ENCODE measurements at regions not wholly inside any gene's neighbourhood (a gene's known extent, or its start where the extent isn't known, plus 50 kb on each side); places are given as distances from the start of the nearest gene placed in this dataset.

DNA sequence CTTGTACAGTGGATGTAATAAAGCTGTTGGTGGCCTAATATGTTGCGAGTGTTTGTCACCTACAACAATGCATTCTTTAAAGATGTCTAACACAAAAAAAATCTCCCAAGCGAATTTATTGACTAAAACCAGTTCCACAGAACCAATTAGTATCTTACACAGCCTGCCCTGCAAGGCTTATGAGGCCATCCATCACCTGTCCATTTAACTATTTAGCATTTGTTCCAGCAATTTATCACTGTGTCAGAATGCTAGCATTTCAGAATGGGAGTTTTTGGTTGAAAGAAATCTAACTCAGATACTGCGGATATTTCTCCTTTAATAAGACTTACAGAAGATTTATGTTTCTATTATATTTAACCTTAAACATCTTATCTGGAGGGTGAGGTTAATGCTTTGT lies 831.1 kb upstream of the PRMT6 start:
- H3K4me1 ChIP-seq (ENCODE audit: insufficient read depth): no peaks in the 10 kb centered on the region
- 68% methylated on average over 3 of the region's 3 CpGs for WGBS (ENCODE audit: low lambda C conversion rate, missing lambda C conversion rate)
- no peak overlapping the region for H3K4me3 ChIP-seq
- no peaks in the 10 kb centered on the region for H4K20me1 ChIP-seq (ENCODE audit: insufficient read depth, poor library complexity, severe bottlenecking)
- no peak overlapping the region for H3K27ac ChIP-seq
- no peaks in the 10 kb centered on the region for H3K9me2 ChIP-seq (replicated peaks; ENCODE audit: insufficient read depth)
- no peaks in the 10 kb centered on the region for H3K9me3 ChIP-seq (ENCODE audit: low read depth)
- no peaks in the 10 kb centered on the region for H3K27me3 ChIP-seq
- no peaks in the 10 kb centered on the region for H3K36me3 ChIP-seq (replicated peaks; ENCODE audit: insufficient read depth, low read depth)
- no peaks in the 10 kb centered on the region for H3K79me2 ChIP-seq
- DNase-seq (ENCODE audit: low spot score): no peak
- H2AFZ ChIP-seq: no peak overlapping the region
- no peak overlapping the region for H3K4me2 ChIP-seq
- TF ChIP-seq EZH2phosphoT487 (IDR thresholded peaks at IDR 0.05; ENCODE audit: low read depth, severe bottlenecking, unreplicated experiment): no peak
- no peak for TF ChIP-seq EZH2 (IDR thresholded peaks at IDR 0.05; ENCODE audit: borderline replicate concordance)
- TF ChIP-seq CTCF (IDR thresholded peaks at IDR 0.05; ENCODE audit: poor library complexity): no peak

DNA sequence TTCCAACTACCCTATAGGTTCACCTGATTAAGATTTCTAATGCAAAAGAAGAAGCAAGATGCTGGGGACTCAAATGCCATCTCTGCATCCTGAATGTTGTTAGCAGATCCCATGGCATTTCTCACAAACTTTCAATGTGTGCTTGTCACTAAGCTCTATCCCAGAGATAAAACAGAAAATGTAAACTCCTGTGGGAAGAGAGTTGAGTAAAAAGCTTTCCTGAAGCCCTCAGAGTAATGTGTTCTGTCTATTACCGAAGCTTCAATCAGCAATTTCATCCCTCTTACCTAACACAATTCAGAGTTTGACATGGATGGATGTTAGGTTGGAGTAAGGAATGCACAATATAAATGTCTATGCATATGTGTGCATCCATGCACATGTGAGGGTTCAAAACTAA lies 829.9 kb upstream of the PRMT6 start:
- no peak for DNase-seq (ENCODE audit: low spot score)
- no peak overlapping the region for H3K27ac ChIP-seq
- H3K4me1 ChIP-seq (ENCODE audit: insufficient read depth): no peaks in the 10 kb centered on the region
- H3K4me3 ChIP-seq: no peak overlapping the region
- H2AFZ ChIP-seq: no peak overlapping the region
- no peak for TF ChIP-seq CTCF (IDR thresholded peaks at IDR 0.05; ENCODE audit: poor library complexity)
- no peak for TF ChIP-seq EZH2phosphoT487 (IDR thresholded peaks at IDR 0.05; ENCODE audit: low read depth, severe bottlenecking, unreplicated experiment)
- no peak for TF ChIP-seq EZH2 (IDR thresholded peaks at IDR 0.05; ENCODE audit: borderline replicate concordance)
- no peaks in the 10 kb centered on the region for H3K79me2 ChIP-seq
- H3K27me3 ChIP-seq: no peaks in the 10 kb centered on the region
- H3K4me2 ChIP-seq: no peak overlapping the region
- WGBS (ENCODE audit: low lambda C conversion rate, missing lambda C conversion rate): 60% methylated on average over 1 of the region's 1 CpG
- H3K36me3 ChIP-seq (replicated peaks; ENCODE audit: insufficient read depth, low read depth): no peaks in the 10 kb centered on the region
- H3K9me3 ChIP-seq (ENCODE audit: low read depth): no peaks in the 10 kb centered on the region
- H4K20me1 ChIP-seq (ENCODE audit: insufficient read depth, poor library complexity, severe bottlenecking): no peaks in the 10 kb centered on the region
- no peaks in the 10 kb centered on the region for H3K9me2 ChIP-seq (replicated peaks; ENCODE audit: insufficient read depth)

DNA sequence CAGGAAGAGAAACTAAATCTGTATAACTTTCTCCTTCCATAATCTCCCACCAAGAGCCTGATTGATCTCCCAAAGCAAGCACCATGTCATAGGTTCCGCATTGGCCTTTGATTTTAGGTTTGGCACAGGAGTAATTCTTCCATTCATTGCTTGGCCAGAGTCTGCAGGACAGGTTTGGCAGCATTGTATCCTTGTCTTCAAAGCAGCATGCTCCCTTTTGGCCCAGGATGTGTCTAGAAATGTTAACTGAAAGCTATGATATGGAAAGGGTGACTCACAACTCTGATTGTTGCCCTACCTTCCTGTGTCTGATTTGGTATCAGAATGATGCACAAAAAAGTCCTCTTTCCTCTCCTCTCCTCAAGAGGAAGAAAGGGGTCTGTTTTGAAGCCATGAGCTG lies 824.3 kb upstream of the PRMT6 start:
- Histone ChIP-seq H3K36me3 (replicated peaks; ENCODE audit: insufficient read depth, low read depth) (no peaks in the 10 kb centered on the region), H3K4me2 (no peak overlapping the region), H3K9me3 (ENCODE audit: low read depth) (no peaks in the 10 kb centered on the region), H3K27ac (no peak overlapping the region), H2AFZ (no peak overlapping the region), H3K4me1 (ENCODE audit: insufficient read depth) (no peaks in the 10 kb centered on the region), H3K9me2 (replicated peaks; ENCODE audit: insufficient read depth) (no peaks in the 10 kb centered on the region), H4K20me1 (ENCODE audit: insufficient read depth, poor library complexity, severe bottlenecking) (no peaks in the 10 kb centered on the region), H3K79me2 (no peaks in the 10 kb centered on the region), H3K4me3 (no peak overlapping the region), H3K27me3 (no peaks in the 10 kb centered on the region)
- no peak for DNase-seq (ENCODE audit: low spot score)
- 80% methylated on average over 1 of the region's 1 CpG for WGBS (ENCODE audit: low lambda C conversion rate, missing lambda C conversion rate)
- no peak for TF ChIP-seq EZH2phosphoT487 (IDR thresholded peaks at IDR 0.05; ENCODE audit: low read depth, severe bottlenecking, unreplicated experiment)
- no peak for TF ChIP-seq CTCF (IDR thresholded peaks at IDR 0.05; ENCODE audit: poor library complexity)
- no peak for TF ChIP-seq EZH2 (IDR thresholded peaks at IDR 0.05; ENCODE audit: borderline replicate concordance)

GRCh38 chr1:106233511-106233910 lies 823.0 kb upstream of the PRMT6 start:
- no peaks in the 10 kb centered on the region for H3K79me2 ChIP-seq
- no peaks in the 10 kb centered on the region for H3K27me3 ChIP-seq
- no peaks in the 10 kb centered on the region for H3K4me1 ChIP-seq (ENCODE audit: insufficient read depth)
- H3K4me3 ChIP-seq: no peak overlapping the region
- no peak for TF ChIP-seq EZH2phosphoT487 (IDR thresholded peaks at IDR 0.05; ENCODE audit: low read depth, severe bottlenecking, unreplicated experiment)
- WGBS (ENCODE audit: low lambda C conversion rate, missing lambda C conversion rate): 86% methylated on average over 2 of the region's 2 CpGs
- no peak overlapping the region for H3K27ac ChIP-seq
- no peaks in the 10 kb centered on the region for H4K20me1 ChIP-seq (ENCODE audit: insufficient read depth, poor library complexity, severe bottlenecking)
- no peaks in the 10 kb centered on the region for H3K36me3 ChIP-seq (replicated peaks; ENCODE audit: insufficient read depth, low read depth)
- DNase-seq (ENCODE audit: low spot score): no peak
- no peaks in the 10 kb centered on the region for H3K9me2 ChIP-seq (replicated peaks; ENCODE audit: insufficient read depth)
- no peak overlapping the region for H3K4me2 ChIP-seq
- no peak overlapping the region for H2AFZ ChIP-seq
- H3K9me3 ChIP-seq (ENCODE audit: low read depth): no peaks in the 10 kb centered on the region
